Naive thymus-derived CD8-positive, alpha-beta T cell (primary cell): ENCODE measurements at regions not wholly inside any gene's neighbourhood (a gene's known extent, or its start where the extent isn't known, plus 50 kb on each side); places are given as distances from the start of the nearest gene placed in this dataset.

Experiments used
- ATAC-seq, 2 donors: fragments of 150-1000 bp; cut with Tn5 transposase in 1 of 2; sonication (Bioruptor Pico), chemical (Tn5 transposase) in 1 of 2; 1 replicate in 1 of 2; 2 replicates in 1 of 2; pipeline ENCODE4 v1.10.0; 2021; ENCODE audit warnings: mild to moderate bottlenecking in 2 of 2, moderate library complexity in 2 of 2
- POLR2A ChIA-PET: fragments of 350-600 bp; sonication (Branson Sonifier 250); formaldehyde crosslinking; loops from one replicate; lab custom pipeline; 2021; ENCODE audit warnings: antibody characterized with exemption; lab: Charles Lee
- DNase-seq, 10 donors: peaks; one replicate each; pipeline versions ENCODE4 v3.0.0 to v3.0.0-alpha.2; 2020 to 2022
- H3K27ac Mint-ChIP-seq, 10 donors: one replicate each; pipeline ENCODE4 v1.8.0; 2020 to 2022; ENCODE audit warnings: mild to moderate bottlenecking in 10 of 10, mixed read lengths in 10 of 10, moderate library complexity in 4 of 10, inconsistent platforms in 1 of 10
- H3K27me3 Mint-ChIP-seq, 5 donors: one replicate each; pipeline ENCODE4 v1.8.0; 2021 to 2022; ENCODE audit warnings: mixed read lengths in 5 of 5
- H3K36me3 Mint-ChIP-seq, 3 donors: one replicate each; pipeline ENCODE4 v1.8.0; 2020 to 2022; ENCODE audit warnings: mixed read lengths in 3 of 3, mild to moderate bottlenecking in 2 of 3, inconsistent platforms in 1 of 3
- H3K4me1 Mint-ChIP-seq, 4 donors: one replicate each; pipeline ENCODE4 v1.8.0; 2021 to 2022; ENCODE audit warnings: mixed read lengths in 4 of 4
- H3K4me3 Mint-ChIP-seq, 10 donors: one replicate each; pipeline ENCODE4 v1.8.0; 2020 to 2022; ENCODE audit warnings: mild to moderate bottlenecking in 10 of 10, mixed read lengths in 10 of 10, moderate library complexity in 6 of 10, inconsistent platforms in 1 of 10
- H3K9me3 Mint-ChIP-seq, 9 donors: one replicate each; pipeline ENCODE4 v1.8.0; 2020 to 2022; ENCODE audit warnings: mixed read lengths in 9 of 9, mild to moderate bottlenecking in 3 of 9, inconsistent platforms in 1 of 9, moderate library complexity in 1 of 9

- ATAC-seq (no peak), DNase-seq (no peak)
- no peak overlapping the region for H3K27ac Mint-ChIP-seq
- POLR2A ChIA-PET: no interaction called here
- H3K27me3 Mint-ChIP-seq: peaks cover 8 to 18% (median 12%) of the 10 kb centered on the region in 5 donors
- H3K4me3 Mint-ChIP-seq: no peak overlapping the region
- no peaks in the 10 kb centered on the region for H3K4me1 Mint-ChIP-seq
- no peaks in the 10 kb centered on the region for H3K36me3 Mint-ChIP-seq
- H3K9me3 Mint-ChIP-seq: no peaks in the 10 kb centered on the region
Measured at GRCh38 chr15:77769700-77770099, 137.0 kb upstream of the LINGO1 start.

- Mint-ChIP-seq H3K36me3 (no peaks in the 10 kb centered on the region), H3K4me3 (no peak overlapping the region), H3K4me1 (no peaks in the 10 kb centered on the region), H3K27ac (no peak overlapping the region), H3K9me3 (no peaks in the 10 kb centered on the region), H3K27me3 (peaks cover 12 to 29% (median 18%) of the 10 kb centered on the region in 5 donors)
- DNase-seq: no peak
- POLR2A ChIA-PET: no interaction called here
- no peak for ATAC-seq
Measured at GRCh38 chr15:77768521-77769078, 135.9 kb upstream of the LINGO1 start.

- ATAC-seq: no peak
- Mint-ChIP-seq H3K27ac (no peak overlapping the region), H3K27me3 (peaks cover 12 to 34% (median 20%) of the 10 kb centered on the region in 5 donors), H3K4me1 (no peaks in the 10 kb centered on the region), H3K4me3 (no peak overlapping the region), H3K9me3 (no peaks in the 10 kb centered on the region), H3K36me3 (no peaks in the 10 kb centered on the region)
- no peak for DNase-seq
- POLR2A ChIA-PET: no interaction called here
Measured at GRCh38 chr15:77768107-77768506, 135.4 kb upstream of the LINGO1 start.

GRCh38 chr15:77764095-77764494, 131.4 kb upstream of the LINGO1 start:
- no peak overlapping the region for H3K27ac Mint-ChIP-seq
- no peak overlapping the region for H3K4me3 Mint-ChIP-seq
- POLR2A ChIA-PET: no interaction called here
- H3K4me1 Mint-ChIP-seq: no peaks in the 10 kb centered on the region
- no peak for DNase-seq
- ATAC-seq: no peak
- peaks cover 12 to 41% (median 22%) of the 10 kb centered on the region in 5 donors for H3K27me3 Mint-ChIP-seq
- no peaks in the 10 kb centered on the region for H3K9me3 Mint-ChIP-seq
- H3K36me3 Mint-ChIP-seq: no peaks in the 10 kb centered on the region

GRCh38 chr15:77762747-77763355, 130.1 kb upstream of the LINGO1 start:
- H3K27me3 Mint-ChIP-seq: peaks cover 12 to 41% (median 22%) of the 10 kb centered on the region in 5 donors
- H3K27ac Mint-ChIP-seq: no peak overlapping the region
- DNase-seq (no peak), ATAC-seq (no peak)
- POLR2A ChIA-PET: no interaction called here
- no peaks in the 10 kb centered on the region for H3K36me3 Mint-ChIP-seq
- H3K4me3 Mint-ChIP-seq: no peak overlapping the region
- H3K9me3 Mint-ChIP-seq: no peaks in the 10 kb centered on the region
- H3K4me1 Mint-ChIP-seq: no peaks in the 10 kb centered on the region

GRCh38 chr15:77759896-77760592, 127.3 kb upstream of the LINGO1 start:
- Mint-ChIP-seq H3K36me3 (no peaks in the 10 kb centered on the region), H3K27me3 (peaks cover 6 to 37% (median 31%) of the 10 kb centered on the region in 5 donors), H3K9me3 (no peaks in the 10 kb centered on the region), H3K4me3 (no peak overlapping the region), H3K27ac (no peak overlapping the region), H3K4me1 (no peaks in the 10 kb centered on the region)
- DNase-seq (no peak), ATAC-seq (no peak)
- POLR2A ChIA-PET: no interaction called here

- no peak overlapping the region for H3K27ac Mint-ChIP-seq
- no peaks in the 10 kb centered on the region for H3K36me3 Mint-ChIP-seq
- POLR2A ChIA-PET: no interaction called here
- H3K4me3 Mint-ChIP-seq: no peak overlapping the region
- peaks cover 0 to 3% (median 0%) of the 10 kb centered on the region in 9 donors for H3K9me3 Mint-ChIP-seq
- no peak for ATAC-seq
- H3K4me1 Mint-ChIP-seq: no peaks in the 10 kb centered on the region
- peaks cover 0 to 23% (median 14%) of the 10 kb centered on the region in 5 donors for H3K27me3 Mint-ChIP-seq
- no peak for DNase-seq
Measured at GRCh38 chr15:77753939-77754338, 121.2 kb upstream of the LINGO1 start.

GRCh38 chr15:77753281-77753873, 120.7 kb upstream of the LINGO1 start:
- POLR2A ChIA-PET: no interaction called here
- Mint-ChIP-seq H3K9me3 (peaks cover 0 to 3% (median 0%) of the 10 kb centered on the region in 9 donors), H3K27me3 (peaks cover 0 to 23% (median 14%) of the 10 kb centered on the region in 5 donors), H3K27ac (no peak overlapping the region), H3K4me1 (no peaks in the 10 kb centered on the region), H3K4me3 (no peak overlapping the region), H3K36me3 (no peaks in the 10 kb centered on the region)
- ATAC-seq (no peak), DNase-seq (no peak)

- H3K4me1 Mint-ChIP-seq: peaks cover 0 to 9% (median 6%) of the 10 kb centered on the region in 4 donors
- no peak overlapping the region for H3K27ac Mint-ChIP-seq
- H3K36me3 Mint-ChIP-seq: no peaks in the 10 kb centered on the region
- DNase-seq (no peak), ATAC-seq (no peak)
- peaks cover 0 to 12% (median 7%) of the 10 kb centered on the region in 5 donors for H3K27me3 Mint-ChIP-seq
- H3K4me3 Mint-ChIP-seq: no peak overlapping the region
- POLR2A ChIA-PET: no interaction called here
- peaks cover 0 to 3% (median 0%) of the 10 kb centered on the region in 9 donors for H3K9me3 Mint-ChIP-seq
Measured at GRCh38 chr15:77749998-77750540, 117.4 kb upstream of the LINGO1 start.

- POLR2A ChIA-PET: no interaction called here
- Mint-ChIP-seq H3K36me3 (no peaks in the 10 kb centered on the region), H3K27me3 (peaks cover 0 to 12% (median 7%) of the 10 kb centered on the region in 5 donors), H3K9me3 (peaks cover 0 to 3% (median 0%) of the 10 kb centered on the region in 9 donors), H3K4me3 (no peak overlapping the region), H3K27ac (no peak overlapping the region), H3K4me1 (peaks cover 0 to 9% (median 6%) of the 10 kb centered on the region in 4 donors)
- DNase-seq: no peak
- no peak for ATAC-seq
Measured at GRCh38 chr15:77749236-77749997, 116.7 kb upstream of the LINGO1 start.

- H3K9me3 Mint-ChIP-seq: peaks cover 0 to 2% (median 0%) of the 10 kb centered on the region in 9 donors
- no peak overlapping the region for H3K27ac Mint-ChIP-seq
- H3K27me3 Mint-ChIP-seq: peaks cover 0 to 13% (median 11%) of the 10 kb centered on the region in 5 donors
- no peak for DNase-seq
- no peaks in the 10 kb centered on the region for H3K36me3 Mint-ChIP-seq
- ATAC-seq: no peak
- H3K4me1 Mint-ChIP-seq: peaks cover 0 to 9% (median 6%) of the 10 kb centered on the region in 4 donors
- H3K4me3 Mint-ChIP-seq: peak overlapping the region in 1 of 10 donors; percentile 28
- POLR2A ChIA-PET: no interaction called here
Measured at GRCh38 chr15:77748078-77749064, 115.7 kb upstream of the LINGO1 start.
